Activated naive CD8-positive, alpha-beta T cell treated with anti-CD3 and anti-CD28 coated beads, Interleukin-2, amount 10 ng/mL, durations not matched to agents 7 days and 5 days (primary cell): ENCODE measurements at regions not wholly inside any gene's neighbourhood (a gene's known extent, or its start where the extent isn't known, plus 50 kb on each side); places are given as distances from the start of the nearest gene placed in this dataset.
"Not testable (repeated sequence)": the region's sequence is repeated elsewhere in the genome, so short reads cannot be mapped to it uniquely, and the experiment has no call there.

ENCODE experiments used
- ATAC-seq: fragments of 150-1000 bp; cut with Tn5 transposase; one replicate; pipeline ENCODE4 v1.10.0; 2021; ENCODE audit warnings: low read depth, moderate library complexity
- POLR2A ChIA-PET: fragments of 350-600 bp; sonication (Branson Sonifier 250); formaldehyde crosslinking; loops from one replicate; lab custom pipeline; 2021; ENCODE audit warnings: antibody characterized with exemption; lab: Charles Lee
- DNase-seq: peaks from one replicate; pipeline ENCODE4 v3.0.0; 2021
- H3K27ac Mint-ChIP-seq: one replicate; pipeline ENCODE4 v1.8.0; 2022; ENCODE audit warnings: mild to moderate bottlenecking, mixed read lengths
- H3K27me3 Mint-ChIP-seq: one replicate; pipeline ENCODE4 v1.8.0; 2022; ENCODE audit warnings: mild to moderate bottlenecking, moderate library complexity, mixed read lengths
- H3K36me3 Mint-ChIP-seq: one replicate; pipeline ENCODE4 v1.8.0; 2021; ENCODE audit warnings: mild to moderate bottlenecking, mixed read lengths
- H3K4me1 Mint-ChIP-seq: one replicate; pipeline ENCODE4 v1.8.0; 2021; ENCODE audit warnings: mixed read lengths
- H3K4me3 Mint-ChIP-seq: one replicate; pipeline ENCODE4 v1.8.0; 2022; ENCODE audit warnings: mild to moderate bottlenecking, moderate library complexity, mixed read lengths
- H3K9me3 Mint-ChIP-seq: one replicate; pipeline ENCODE4 v1.8.0; 2021; ENCODE audit warnings: mixed read lengths

- no peak overlapping the region for H3K27ac Mint-ChIP-seq
- no peak for DNase-seq
Observed at GRCh38 chr2:129914538-129915302, 64.7 kb upstream of the RAB6C start.

GRCh38 chr2:129915303-129915840 is 64.1 kb upstream of the RAB6C start:
- DNase-seq (no peak), ATAC-seq (no peak)
- peaks cover 4% of the 10 kb centered on the region for H3K27me3 Mint-ChIP-seq
- no peak overlapping the region for H3K4me3 Mint-ChIP-seq
- H3K9me3 Mint-ChIP-seq = peaks cover 14% of the 10 kb centered on the region
- peaks cover 2% of the 10 kb centered on the region for H3K4me1 Mint-ChIP-seq
- POLR2A ChIA-PET = no interaction called here
- H3K27ac Mint-ChIP-seq = no peak overlapping the region
- peaks cover 2% of the 10 kb centered on the region for H3K36me3 Mint-ChIP-seq

More at GRCh38 chr2:129914538-129915302, 64.7 kb upstream of the RAB6C start:
- H3K36me3 Mint-ChIP-seq = peaks cover 2% of the 10 kb centered on the region
- H3K4me1 Mint-ChIP-seq = peaks cover 2% of the 10 kb centered on the region
- H3K27me3 Mint-ChIP-seq = peaks cover 4% of the 10 kb centered on the region
- ATAC-seq = no peak
- no peak overlapping the region for H3K4me3 Mint-ChIP-seq
- H3K9me3 Mint-ChIP-seq = peaks cover 14% of the 10 kb centered on the region
- POLR2A ChIA-PET = no interaction called here

GRCh38 chr2:129918604-129919003 is 60.9 kb upstream of the RAB6C start:
- H3K36me3 Mint-ChIP-seq = peaks cover 2% of the 10 kb centered on the region

GRCh38 chr2:129922571-129923264 is 56.7 kb upstream of the RAB6C start:
- POLR2A ChIA-PET = no interaction called here
- peaks cover 2% of the 10 kb centered on the region for H3K36me3 Mint-ChIP-seq
- DNase-seq (no peak), ATAC-seq (no peak)
- no peak overlapping the region for H3K27ac Mint-ChIP-seq
- no peak overlapping the region for H3K4me3 Mint-ChIP-seq
- H3K4me1 Mint-ChIP-seq = peaks cover 2% of the 10 kb centered on the region
- H3K9me3 Mint-ChIP-seq = peaks cover 10% of the 10 kb centered on the region
- peaks cover 26% of the 10 kb centered on the region for H3K27me3 Mint-ChIP-seq

More at GRCh38 chr2:129918604-129919003, 60.9 kb upstream of the RAB6C start:
- H3K27ac Mint-ChIP-seq = no peak overlapping the region
- H3K27me3 Mint-ChIP-seq = peaks cover 20% of the 10 kb centered on the region
- POLR2A ChIA-PET = no interaction called here
- no peak overlapping the region for H3K4me3 Mint-ChIP-seq
- peaks cover 14% of the 10 kb centered on the region for H3K9me3 Mint-ChIP-seq
- ATAC-seq (no peak), DNase-seq (no peak)
- H3K4me1 Mint-ChIP-seq = peaks cover 2% of the 10 kb centered on the region

GRCh38 chr2:129923265-129924091 is 56.0 kb upstream of the RAB6C start:
- peaks cover 24% of the 10 kb centered on the region for H3K27me3 Mint-ChIP-seq
- DNase-seq (no peak), ATAC-seq (no peak)
- no peak overlapping the region for H3K4me3 Mint-ChIP-seq
- H3K4me1 Mint-ChIP-seq = peaks cover 2% of the 10 kb centered on the region
- POLR2A ChIA-PET = no interaction called here
- no peak overlapping the region for H3K27ac Mint-ChIP-seq
- H3K9me3 Mint-ChIP-seq = peaks cover 4% of the 10 kb centered on the region
- no peaks in the 10 kb centered on the region for H3K36me3 Mint-ChIP-seq

- H3K9me3 Mint-ChIP-seq, H3K27ac Mint-ChIP-seq, POLR2A ChIA-PET, ATAC-seq, H3K36me3 Mint-ChIP-seq, H3K4me3 Mint-ChIP-seq, DNase-seq, H3K4me1 Mint-ChIP-seq: not testable (repeated sequence)
- H3K27me3 Mint-ChIP-seq = peaks cover 22% of the 10 kb centered on the region
Observed at GRCh38 chr2:129924115-129924514, 55.4 kb upstream of the RAB6C start.

GRCh38 chr2:129925381-129925780 is 54.1 kb upstream of the RAB6C start:
- peaks cover 2% of the 10 kb centered on the region for H3K4me1 Mint-ChIP-seq
- DNase-seq (no peak), ATAC-seq (no peak)
- H3K36me3 Mint-ChIP-seq = no peaks in the 10 kb centered on the region
- no peak overlapping the region for H3K27ac Mint-ChIP-seq
- no peaks in the 10 kb centered on the region for H3K9me3 Mint-ChIP-seq
- no peak overlapping the region for H3K4me3 Mint-ChIP-seq
- POLR2A ChIA-PET = no interaction called here
- H3K27me3 Mint-ChIP-seq = peaks cover 22% of the 10 kb centered on the region

- peaks cover 18% of the 10 kb centered on the region for H3K27me3 Mint-ChIP-seq
- POLR2A ChIA-PET = no interaction called here
- no peaks in the 10 kb centered on the region for H3K36me3 Mint-ChIP-seq
- ATAC-seq = no peak
- no peak overlapping the region for H3K27ac Mint-ChIP-seq
- peaks cover 2% of the 10 kb centered on the region for H3K4me1 Mint-ChIP-seq
- DNase-seq = no peak
- no peaks in the 10 kb centered on the region for H3K9me3 Mint-ChIP-seq
- no peak overlapping the region for H3K4me3 Mint-ChIP-seq
Observed at GRCh38 chr2:129927696-129928095, 51.8 kb upstream of the RAB6C start.

GRCh38 chr2:129929321-129930290 is 49.9 kb upstream of the RAB6C start:
- peaks cover 21% of the 10 kb centered on the region for H3K27me3 Mint-ChIP-seq
- H3K36me3 Mint-ChIP-seq = no peaks in the 10 kb centered on the region
- DNase-seq = no peak
- no peak for ATAC-seq
- H3K4me1 Mint-ChIP-seq = peaks cover 3% of the 10 kb centered on the region
- POLR2A ChIA-PET = no interaction called here
- no peaks in the 10 kb centered on the region for H3K9me3 Mint-ChIP-seq
- no peak overlapping the region for H3K4me3 Mint-ChIP-seq
- no peak overlapping the region for H3K27ac Mint-ChIP-seq
